Mammary epithelial cell (primary cell): ENCODE measurements at regions not wholly inside any gene's neighbourhood (a gene's known extent, or its start where the extent isn't known, plus 50 kb on each side); places are given as distances from the start of the nearest gene placed in this dataset.

Experiments used
- EZH2 ChIP-seq: IDR thresholded peaks from 2 replicates; pipeline ENCODE4 v1.6.1; 2012; ENCODE audit warnings: low read length, inconsistent platforms, borderline replicate concordance
- TF ChIP-seq, protein P1 (sequence below), 2 donors: IDR thresholded peaks in 1 of 2; conservative IDR thresholded peaks in 1 of 2; 2 replicates each; pipeline ENCODE4 v1.5.1; 2011 to 2012; ENCODE audit warnings: inconsistent platforms in 2 of 2, low read length in 2 of 2, mild to moderate bottlenecking in 2 of 2, control low read depth in 1 of 2, low read depth in 1 of 2; ENCODE audit not compliant: insufficient read depth in 1 of 2; ENCODE audit errors: extremely low read depth in 1 of 2

GRCh38 chr4:154014407-154015321 lies 225.8 kb upstream of the SFRP2 start:
- TF ChIP-seq, protein P1, sequence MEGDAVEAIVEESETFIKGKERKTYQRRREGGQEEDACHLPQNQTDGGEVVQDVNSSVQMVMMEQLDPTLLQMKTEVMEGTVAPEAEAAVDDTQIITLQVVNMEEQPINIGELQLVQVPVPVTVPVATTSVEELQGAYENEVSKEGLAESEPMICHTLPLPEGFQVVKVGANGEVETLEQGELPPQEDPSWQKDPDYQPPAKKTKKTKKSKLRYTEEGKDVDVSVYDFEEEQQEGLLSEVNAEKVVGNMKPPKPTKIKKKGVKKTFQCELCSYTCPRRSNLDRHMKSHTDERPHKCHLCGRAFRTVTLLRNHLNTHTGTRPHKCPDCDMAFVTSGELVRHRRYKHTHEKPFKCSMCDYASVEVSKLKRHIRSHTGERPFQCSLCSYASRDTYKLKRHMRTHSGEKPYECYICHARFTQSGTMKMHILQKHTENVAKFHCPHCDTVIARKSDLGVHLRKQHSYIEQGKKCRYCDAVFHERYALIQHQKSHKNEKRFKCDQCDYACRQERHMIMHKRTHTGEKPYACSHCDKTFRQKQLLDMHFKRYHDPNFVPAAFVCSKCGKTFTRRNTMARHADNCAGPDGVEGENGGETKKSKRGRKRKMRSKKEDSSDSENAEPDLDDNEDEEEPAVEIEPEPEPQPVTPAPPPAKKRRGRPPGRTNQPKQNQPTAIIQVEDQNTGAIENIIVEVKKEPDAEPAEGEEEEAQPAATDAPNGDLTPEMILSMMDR (conservative IDR thresholded peaks at IDR 0.05 in 1 of 2, IDR thresholded peaks at IDR 0.05 in 1 of 2; ENCODE audit: extremely low read depth in 1 of 2, insufficient read depth in 1 of 2, low read depth in 1 of 2, low read length in 2 of 2) = no peak
- TF ChIP-seq EZH2 = no peak
